ENCODE measurements at regions not wholly inside any gene's neighbourhood (a gene's known extent, or its start where the extent isn't known, plus 50 kb on each side); places are given as distances from the start of the nearest gene placed in this dataset.
A peak's percentile ranks its signal among the peaks of the same experiment; 100 is the strongest.
"Not testable (repeated sequence)": the region's sequence is repeated elsewhere in the genome, so short reads cannot be mapped to it uniquely, and the experiment has no call there.

GRCh38 chr9:1115370-1115769, 65.2 kb downstream of the DMRT2 start:
- DNase-seq (ENCODE audit: low spot score): no peak

DNA sequence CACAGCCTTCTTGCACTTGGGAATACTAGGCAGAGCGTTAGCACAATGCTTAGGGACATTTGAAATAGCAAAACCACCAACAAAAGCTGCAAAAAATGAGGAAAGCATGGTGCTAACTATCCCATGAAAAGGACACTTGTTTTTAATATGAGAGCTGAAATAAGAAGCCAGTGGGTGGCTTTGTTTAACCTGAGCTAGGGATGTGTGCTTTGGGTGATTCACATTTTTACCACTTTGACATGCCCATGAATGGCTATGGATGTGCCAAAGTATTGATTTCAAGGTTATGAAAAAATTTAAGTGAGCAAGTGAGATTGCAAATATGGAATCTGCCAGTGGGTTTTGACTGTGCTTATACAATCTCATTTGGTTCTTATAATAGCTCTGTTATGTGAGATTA, 67.3 kb downstream of the DMRT2 start:
- no peak for DNase-seq (ENCODE audit: low spot score)

- no peak for DNase-seq (ENCODE audit: low spot score)
These were observed 70.5 kb downstream of the DMRT2 start for GRCh38 chr9:1120500-1121165.

DNA sequence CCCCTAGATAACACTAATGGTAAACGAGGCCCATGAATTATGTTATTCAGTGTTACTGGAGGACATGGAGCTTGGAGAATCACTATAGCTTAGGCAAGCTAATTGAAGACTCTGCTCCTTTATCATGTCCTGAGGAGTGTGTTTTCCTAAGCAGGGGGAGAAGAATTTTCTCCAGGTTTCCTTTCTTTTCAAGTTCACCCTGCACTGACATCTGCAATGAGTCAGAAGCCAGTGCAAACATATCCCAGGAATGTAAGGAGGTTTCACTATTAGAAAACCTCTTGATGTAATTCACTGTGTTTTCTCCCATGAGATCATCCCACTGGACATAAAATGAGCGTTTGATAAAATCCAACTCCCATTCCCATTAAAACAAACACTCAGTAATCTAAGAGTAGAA, 75.6 kb downstream of the DMRT2 start:
- no peak for DNase-seq (ENCODE audit: low spot score)

DNA sequence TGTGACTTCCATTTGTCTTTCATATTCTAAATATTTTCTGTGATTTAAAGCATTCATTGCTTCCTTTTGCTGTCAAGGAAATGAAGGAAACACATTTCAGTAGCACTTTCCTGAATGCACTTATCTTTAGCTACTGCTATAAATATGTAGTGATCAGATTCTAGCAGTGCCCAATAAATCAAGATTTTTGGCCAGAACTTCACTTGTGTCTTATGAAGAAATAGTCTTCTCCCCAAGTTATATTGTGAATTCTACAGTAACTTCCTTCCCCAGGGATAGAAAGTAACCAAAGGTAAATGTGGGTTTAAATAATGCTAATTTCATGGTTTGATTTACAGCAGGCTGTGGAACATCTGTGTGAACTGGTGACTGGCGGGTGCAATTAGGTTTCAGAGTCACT, 77.9 kb downstream of the DMRT2 start:
- no peak for DNase-seq (ENCODE audit: low spot score)

GRCh38 chr9:1129382-1129781, 79.2 kb downstream of the DMRT2 start:
- no peak for DNase-seq (ENCODE audit: low spot score)

DNA sequence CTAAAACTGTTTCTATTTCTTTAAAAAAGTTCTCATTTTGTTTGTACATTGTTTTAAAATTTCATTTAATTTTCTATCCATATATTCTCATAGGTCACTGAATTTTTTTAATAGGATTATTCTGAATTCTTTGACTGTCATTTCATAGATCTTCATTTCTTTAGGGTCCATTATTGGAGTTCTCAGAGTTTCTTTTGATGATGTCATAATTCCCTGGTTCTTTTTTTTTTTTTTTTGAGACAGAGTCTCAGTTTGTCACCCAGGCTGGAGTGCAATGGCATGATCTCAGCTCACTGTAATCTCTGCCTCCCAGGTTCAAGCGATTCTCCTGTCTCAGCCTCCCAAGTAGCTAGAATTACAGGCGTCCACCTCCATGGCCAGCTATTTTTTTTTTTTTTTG, 89.9 kb downstream of the DMRT2 start:
- DNase-seq (ENCODE audit: low spot score): no peak

GRCh38 chr9:1151691-1152090, 101.5 kb downstream of the DMRT2 start:
- no peak for DNase-seq (ENCODE audit: low spot score)

- DNase-seq (ENCODE audit: low spot score): no peak
These were observed 102.0 kb downstream of the DMRT2 start for GRCh38 chr9:1152171-1152570.

DNA sequence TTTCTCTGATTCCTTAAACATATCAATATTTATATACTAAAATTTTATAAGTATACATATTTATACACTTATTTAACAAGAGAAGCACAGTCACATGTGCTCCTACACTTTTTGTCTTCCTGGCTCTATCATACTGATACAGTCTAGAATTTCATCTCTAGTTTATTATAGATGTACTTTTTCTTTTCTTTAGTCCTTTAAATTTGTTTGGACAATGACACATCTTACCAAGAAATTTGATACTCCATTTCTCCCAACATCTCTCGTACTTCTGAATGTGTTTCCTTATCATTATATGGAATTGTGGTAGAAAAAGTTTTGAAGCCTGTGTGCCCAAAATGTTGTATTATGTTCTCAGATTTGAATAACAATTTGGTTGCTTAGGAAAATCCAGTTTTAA, 104.6 kb downstream of the DMRT2 start:
- DNase-seq (ENCODE audit: low spot score): no peak

GRCh38 chr9:1155602-1156001, 105.4 kb downstream of the DMRT2 start:
- DNase-seq (ENCODE audit: low spot score): no peak

- no peak for DNase-seq (ENCODE audit: low spot score)
These were observed 106.8 kb downstream of the DMRT2 start for GRCh38 chr9:1156794-1157550.

GRCh38 chr9:1157836-1158235, 107.7 kb downstream of the DMRT2 start:
- no peak for DNase-seq (ENCODE audit: low spot score)

- DNase-seq (ENCODE audit: low spot score): no peak
These were observed 120.8 kb downstream of the DMRT2 start for GRCh38 chr9:1170918-1171317.

- DNase-seq (ENCODE audit: low spot score): no peak
These were observed 121.4 kb downstream of the DMRT2 start for GRCh38 chr9:1171546-1171945.

DNA sequence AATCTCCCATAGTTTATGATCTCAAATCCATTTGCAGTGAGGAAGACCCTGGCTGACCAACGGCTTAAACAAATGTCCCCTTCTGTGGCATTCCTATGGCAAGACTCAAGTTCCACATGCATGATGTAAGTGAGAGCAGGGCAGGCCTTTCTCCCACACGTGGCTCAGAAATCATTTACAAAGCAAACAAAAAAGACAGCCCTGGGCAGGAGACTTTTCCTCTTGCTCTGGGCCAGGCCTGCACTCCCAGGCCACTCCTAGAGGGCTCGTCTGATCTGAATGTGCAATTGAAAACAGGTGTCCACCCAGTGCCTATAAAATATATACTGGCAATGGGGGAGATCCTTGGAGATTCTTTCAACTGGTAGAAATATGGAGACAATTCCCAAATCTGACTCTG, 123.1 kb downstream of the DMRT2 start:
- no peak for DNase-seq (ENCODE audit: low spot score)

DNA sequence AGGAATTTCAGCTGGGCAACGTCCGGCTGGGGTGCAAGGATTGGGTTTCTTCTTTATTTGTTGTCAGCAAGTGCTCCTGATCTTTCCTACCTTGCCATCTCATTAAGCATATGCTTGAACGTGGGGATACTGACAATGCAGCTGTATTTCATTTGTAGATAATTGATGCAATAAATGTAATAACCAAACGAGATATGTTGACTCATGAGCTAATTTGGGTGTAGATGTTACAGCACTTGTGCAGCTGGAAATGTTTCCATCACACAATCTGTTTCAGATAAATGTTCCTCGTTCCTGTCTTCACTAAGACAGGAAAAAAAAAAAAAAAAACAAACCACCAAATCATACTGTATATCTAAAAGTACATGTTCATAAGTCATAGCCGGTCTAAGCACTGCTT, 123.8 kb downstream of the DMRT2 start:
- DNase-seq (ENCODE audit: low spot score): peak; percentile 9

GRCh38 chr9:1179366-1179765, 129.2 kb downstream of the DMRT2 start:
- DNase-seq (ENCODE audit: low spot score): no peak

- no peak for DNase-seq (ENCODE audit: low spot score)
These were observed 134.0 kb downstream of the DMRT2 start for GRCh38 chr9:1184146-1184545.

GRCh38 chr9:1187137-1187536, 137.0 kb downstream of the DMRT2 start:
- not testable (repeated sequence) for DNase-seq (ENCODE audit: low spot score)

DNA sequence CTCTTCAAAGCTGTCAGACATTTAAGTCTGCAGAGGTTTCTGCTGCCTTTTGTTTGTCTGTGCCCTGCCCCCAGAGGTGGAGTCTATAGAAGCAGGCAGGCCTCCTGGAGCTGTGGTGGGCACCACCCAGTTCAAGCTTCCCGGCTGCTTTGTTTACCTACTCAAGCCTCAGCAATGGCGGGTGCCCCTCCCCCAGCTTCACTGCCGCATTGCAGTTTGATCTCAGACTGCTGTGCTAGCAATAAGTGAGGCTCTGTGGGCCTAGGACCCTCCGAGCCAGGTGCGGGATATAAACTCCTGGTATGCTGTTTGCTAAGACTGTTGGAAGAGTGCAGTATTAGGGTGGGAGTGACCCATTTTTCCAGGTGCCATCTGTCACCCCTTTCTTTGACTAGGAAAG, 145.5 kb downstream of the DMRT2 start:
- DNase-seq (ENCODE audit: low spot score): not testable (repeated sequence)

GRCh38 chr9:1198085-1198484, 147.9 kb downstream of the DMRT2 start:
- no peak for DNase-seq (ENCODE audit: low spot score)

DNA sequence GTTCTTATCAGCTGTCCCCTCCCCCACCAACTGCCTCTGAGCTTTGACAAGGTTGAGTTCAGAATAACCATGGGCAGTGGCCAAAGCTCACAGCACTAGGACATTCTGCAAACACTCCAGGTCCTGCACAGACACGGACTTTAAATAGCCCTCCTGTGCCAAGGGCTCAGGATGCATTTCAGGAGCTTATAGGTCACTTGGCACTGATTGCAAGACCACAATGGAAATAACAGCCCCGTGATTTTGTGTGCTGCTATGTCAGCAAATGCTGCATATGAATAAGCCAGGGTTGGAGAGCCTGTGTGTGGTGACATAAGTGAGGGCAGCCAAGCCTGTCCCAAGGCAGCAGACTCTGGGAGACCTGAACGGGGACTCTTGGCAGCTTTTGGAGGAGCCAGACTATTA, 150.7 kb downstream of the DMRT2 start:
- DNase-seq (ENCODE audit: low spot score): no peak

DNA sequence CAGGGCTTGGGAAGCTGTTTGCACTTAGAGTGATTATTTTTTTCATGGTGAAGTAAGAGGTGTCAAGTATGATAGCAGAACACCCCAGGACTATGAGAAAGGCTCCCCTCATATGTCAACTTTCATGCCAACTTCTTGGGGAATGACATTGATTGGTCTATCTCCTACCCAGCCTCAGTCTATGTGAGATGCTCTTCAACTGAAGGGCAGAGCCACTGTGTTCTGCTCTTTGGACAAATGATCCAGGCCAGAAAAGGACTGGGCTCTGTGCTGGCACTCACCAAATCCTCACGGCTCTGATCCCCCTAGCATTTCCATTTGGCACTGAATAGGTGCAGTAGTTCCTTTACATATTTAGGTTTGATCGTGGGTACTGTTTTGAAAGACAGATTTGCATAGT, 151.1 kb downstream of the DMRT2 start:
- no peak for DNase-seq (ENCODE audit: low spot score)

All from Ammon's horn (tissue), 1 donor.